ENCODE measurements at regions not wholly inside any gene's neighbourhood (a gene's known extent, or its start where the extent isn't known, plus 50 kb on each side); places are given as distances from the start of the nearest gene placed in this dataset.
"Not testable (repeated sequence)": the region's sequence is repeated elsewhere in the genome, so short reads cannot be mapped to it uniquely, and the experiment has no call there.

GRCh38 chr12:30578426-30578825 lies 117.2 kb downstream of the IPO8 start:
- no peak for DNase-seq

GRCh38 chr12:30573145-30573544 lies 122.5 kb downstream of the IPO8 start:
- DNase-seq = no peak

GRCh38 chr12:30570211-30570890 lies 125.3 kb downstream of the IPO8 start:
- DNase-seq = no peak

- no peak for DNase-seq
Measured at GRCh38 chr12:30569426-30569825, 126.2 kb downstream of the IPO8 start.

- DNase-seq = no peak
Measured at GRCh38 chr12:30568453-30568852, 127.2 kb downstream of the IPO8 start.

GRCh38 chr12:30567082-30567481 lies 128.6 kb downstream of the IPO8 start:
- DNase-seq = no peak

- DNase-seq = no peak
Measured at GRCh38 chr12:30564394-30564793, 131.3 kb downstream of the IPO8 start.

- DNase-seq = no peak
Measured at GRCh38 chr12:30548203-30548602, 147.5 kb downstream of the IPO8 start.

- no peak for DNase-seq
Measured at GRCh38 chr12:30546121-30546520, 149.5 kb downstream of the IPO8 start.

GRCh38 chr12:30544704-30545103 lies 151.0 kb downstream of the IPO8 start:
- DNase-seq = not testable (repeated sequence)

- DNase-seq = no peak
Measured at GRCh38 chr12:30537228-30537627, 158.4 kb downstream of the IPO8 start.

GRCh38 chr12:30533558-30534265 lies 162.0 kb downstream of the IPO8 start:
- DNase-seq = no peak

- DNase-seq = no peak
Measured at GRCh38 chr12:30531731-30532678, 163.7 kb downstream of the IPO8 start.

- no peak for DNase-seq
Measured at GRCh38 chr12:30529489-30530269, 166.0 kb downstream of the IPO8 start.

- no peak for DNase-seq
Measured at GRCh38 chr12:30525171-30525570, 170.5 kb downstream of the IPO8 start.

GRCh38 chr12:30520285-30520684 lies 175.4 kb downstream of the IPO8 start:
- not testable (repeated sequence) for DNase-seq

GRCh38 chr12:30519535-30519934 lies 176.1 kb downstream of the IPO8 start:
- no peak for DNase-seq

GRCh38 chr12:30517320-30517719 lies 178.3 kb downstream of the IPO8 start:
- DNase-seq = no peak

- DNase-seq = no peak
Measured at GRCh38 chr12:30515351-30515750, 180.3 kb downstream of the IPO8 start.

- no peak for DNase-seq
Measured at GRCh38 chr12:30514666-30515065, 181.0 kb downstream of the IPO8 start.

- DNase-seq = peak in 1 of 3 experiments; percentile 19
Measured at GRCh38 chr12:30508205-30508967, 187.3 kb downstream of the IPO8 start.

- DNase-seq = no peak
Measured at GRCh38 chr12:30507576-30507975, 188.1 kb downstream of the IPO8 start.

Data from NCI-H1417 (cell line).